ENCODE measurements at regions not wholly inside any gene's neighbourhood (a gene's known extent, or its start where the extent isn't known, plus 50 kb on each side); places are given as distances from the start of the nearest gene placed in this dataset.
"Not testable (repeated sequence)": the region's sequence is repeated elsewhere in the genome, so short reads cannot be mapped to it uniquely, and the experiment has no call there.

DNA sequence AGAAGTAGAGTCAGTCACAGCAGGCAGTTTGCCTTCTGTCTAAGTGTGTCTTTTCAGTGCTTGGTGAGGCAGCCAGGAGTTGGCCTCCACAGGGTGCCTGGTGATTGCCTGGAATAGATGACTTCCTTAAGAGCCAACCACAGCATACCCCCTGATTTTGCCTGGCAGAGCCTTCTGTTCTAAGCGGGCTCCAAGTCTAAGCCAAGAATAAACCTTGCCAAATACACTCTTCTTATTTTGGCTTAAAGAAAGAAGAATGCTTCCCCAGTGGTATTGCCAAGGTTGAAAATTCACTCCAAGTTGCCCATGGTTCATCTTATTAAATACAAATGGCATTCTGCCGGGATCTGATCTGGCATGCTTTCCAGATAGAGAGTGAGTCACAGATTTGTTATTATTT lies 1424.8 kb upstream of the EYS start:
- H3K9me3 ChIP-seq (ENCODE audit: control insufficient read depth, low read length) = no peaks in the 10 kb centered on the region
- H3K27ac ChIP-seq (ENCODE audit: low read depth, low read length, severe bottlenecking) = no peak overlapping the region
- no CpG with 5 or more reads among the region's 2 CpGs for WGBS, 2 experiments (ENCODE audit: insufficient coverage in 2 of 2)
- H3K4me3 ChIP-seq (ENCODE audit: extremely low read depth, insufficient read depth, low read length, poor library complexity, severe bottlenecking) = no peak overlapping the region
- no peaks in the 10 kb centered on the region for H3K4me1 ChIP-seq (ENCODE audit: control insufficient read depth, insufficient read depth, low read length, poor library complexity, severe bottlenecking)
- no peaks in the 10 kb centered on the region for H3K36me3 ChIP-seq (ENCODE audit: control insufficient read depth, insufficient read depth, low read length)

GRCh38 chr6:67129780-67130179 lies 1422.8 kb upstream of the EYS start:
- H3K9me3 ChIP-seq (ENCODE audit: control insufficient read depth, low read length) = no peaks in the 10 kb centered on the region
- H3K4me1 ChIP-seq (ENCODE audit: control insufficient read depth, insufficient read depth, low read length, poor library complexity, severe bottlenecking) = no peaks in the 10 kb centered on the region
- H3K27ac ChIP-seq (ENCODE audit: low read depth, low read length, severe bottlenecking) = no peak overlapping the region
- 86 to 100% methylated on average over 1 of the region's 4 CpGs for WGBS, 2 experiments (ENCODE audit: insufficient coverage in 2 of 2)
- no peak overlapping the region for H3K4me3 ChIP-seq (ENCODE audit: extremely low read depth, insufficient read depth, low read length, poor library complexity, severe bottlenecking)
- no peaks in the 10 kb centered on the region for H3K36me3 ChIP-seq (ENCODE audit: control insufficient read depth, insufficient read depth, low read length)

DNA sequence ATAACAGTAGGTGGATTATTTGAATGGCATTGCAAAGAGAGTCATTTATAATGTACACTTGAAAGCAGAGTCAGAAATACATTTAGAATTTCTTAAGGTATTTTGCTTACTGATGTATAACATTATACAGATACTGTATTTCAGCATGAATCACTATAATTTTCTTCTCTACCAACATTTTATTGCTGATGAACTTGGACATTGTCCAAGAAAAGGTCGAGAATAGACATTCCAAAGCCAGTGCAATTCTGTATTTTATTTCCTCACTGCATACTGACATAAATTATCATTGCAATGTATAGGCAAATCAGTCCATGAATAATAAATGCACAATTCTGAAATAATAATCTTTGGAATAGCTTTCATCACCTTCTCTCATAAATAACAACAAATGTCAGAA lies 1420.0 kb upstream of the EYS start:
- no CpG with 5 or more reads among the region's 1 CpG for WGBS, 2 experiments (ENCODE audit: insufficient coverage in 2 of 2)
- no peaks in the 10 kb centered on the region for H3K36me3 ChIP-seq (ENCODE audit: control insufficient read depth, insufficient read depth, low read length)
- no peak overlapping the region for H3K4me3 ChIP-seq (ENCODE audit: extremely low read depth, insufficient read depth, low read length, poor library complexity, severe bottlenecking)

GRCh38 chr6:67121115-67121514 lies 1414.1 kb upstream of the EYS start:
- Histone ChIP-seq H3K4me1 (ENCODE audit: control insufficient read depth, insufficient read depth, low read length, poor library complexity, severe bottlenecking) (no peaks in the 10 kb centered on the region), H3K4me3 (ENCODE audit: extremely low read depth, insufficient read depth, low read length, poor library complexity, severe bottlenecking) (no peak overlapping the region), H3K9me3 (ENCODE audit: control insufficient read depth, low read length) (no peaks in the 10 kb centered on the region), H3K27ac (ENCODE audit: low read depth, low read length, severe bottlenecking) (no peak overlapping the region), H3K36me3 (ENCODE audit: control insufficient read depth, insufficient read depth, low read length) (no peaks in the 10 kb centered on the region)
- WGBS, 2 experiments (ENCODE audit: insufficient coverage in 2 of 2) = no CpG with 5 or more reads among the region's 3 CpGs

More for the DNA sequence above, 1420.0 kb upstream of the EYS start:
- no peaks in the 10 kb centered on the region for H3K4me1 ChIP-seq (ENCODE audit: control insufficient read depth, insufficient read depth, low read length, poor library complexity, severe bottlenecking)
- no peaks in the 10 kb centered on the region for H3K9me3 ChIP-seq (ENCODE audit: control insufficient read depth, low read length)
- no peak overlapping the region for H3K27ac ChIP-seq (ENCODE audit: low read depth, low read length, severe bottlenecking)

DNA sequence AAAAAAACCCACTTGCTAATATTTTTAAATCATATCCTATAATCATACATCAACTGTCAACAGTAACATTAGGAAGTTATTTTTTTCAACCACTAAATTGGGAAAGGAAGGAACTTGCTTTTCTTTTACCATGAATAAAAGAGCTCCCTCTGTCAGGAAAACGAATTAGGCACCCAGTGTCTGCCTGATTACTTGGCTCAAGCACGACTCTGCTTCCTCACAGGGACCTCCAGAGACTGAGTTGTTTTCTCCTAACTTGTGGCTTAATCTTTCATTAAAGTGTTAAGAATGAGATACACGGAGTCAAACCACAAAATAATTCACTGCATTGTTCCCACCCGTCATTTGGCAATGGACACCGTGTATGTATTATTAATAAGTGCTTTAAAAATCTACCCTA lies 1405.1 kb upstream of the EYS start:
- Histone ChIP-seq H3K27ac (ENCODE audit: low read depth, low read length, severe bottlenecking) (no peak overlapping the region), H3K4me3 (ENCODE audit: extremely low read depth, insufficient read depth, low read length, poor library complexity, severe bottlenecking) (no peak overlapping the region), H3K9me3 (ENCODE audit: control insufficient read depth, low read length) (no peaks in the 10 kb centered on the region), H3K4me1 (ENCODE audit: control insufficient read depth, insufficient read depth, low read length, poor library complexity, severe bottlenecking) (no peaks in the 10 kb centered on the region), H3K36me3 (ENCODE audit: control insufficient read depth, insufficient read depth, low read length) (no peaks in the 10 kb centered on the region)
- WGBS, 2 experiments (ENCODE audit: insufficient coverage in 2 of 2) = 35 to 43% methylated on average over 2 of the region's 5 CpGs

DNA sequence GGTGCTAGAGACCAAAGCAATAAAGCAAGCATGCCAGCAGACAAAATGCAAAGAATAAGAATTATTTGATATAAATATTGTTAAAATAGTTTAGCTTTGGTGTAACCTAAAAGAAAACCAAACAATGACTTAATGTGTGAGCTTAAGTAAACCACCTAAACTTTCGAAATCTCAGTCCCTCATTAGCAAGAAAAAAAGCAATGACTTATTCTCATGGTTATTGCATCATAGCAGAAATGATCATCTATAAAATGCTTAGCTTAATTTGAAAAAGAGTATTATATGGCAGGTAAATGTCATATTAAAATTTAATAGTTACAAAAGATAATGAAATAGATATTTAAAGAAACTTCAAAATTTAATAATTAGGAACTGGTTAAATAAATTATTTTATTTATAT lies 1395.7 kb upstream of the EYS start:
- H3K4me1 ChIP-seq (ENCODE audit: control insufficient read depth, insufficient read depth, low read length, poor library complexity, severe bottlenecking) = no peaks in the 10 kb centered on the region
- no peak overlapping the region for H3K27ac ChIP-seq (ENCODE audit: low read depth, low read length, severe bottlenecking)
- no CpG with 5 or more reads among the region's 1 CpG for WGBS, 2 experiments (ENCODE audit: insufficient coverage in 2 of 2)
- H3K36me3 ChIP-seq (ENCODE audit: control insufficient read depth, insufficient read depth, low read length) = no peaks in the 10 kb centered on the region
- H3K9me3 ChIP-seq (ENCODE audit: control insufficient read depth, low read length) = no peaks in the 10 kb centered on the region
- H3K4me3 ChIP-seq (ENCODE audit: extremely low read depth, insufficient read depth, low read length, poor library complexity, severe bottlenecking) = no peak overlapping the region

GRCh38 chr6:67095618-67096226 lies 1388.7 kb upstream of the EYS start:
- not testable (repeated sequence) for H3K4me1 ChIP-seq (ENCODE audit: control insufficient read depth, insufficient read depth, low read length, poor library complexity, severe bottlenecking); H3K9me3 ChIP-seq (ENCODE audit: control insufficient read depth, low read length); H3K4me3 ChIP-seq (ENCODE audit: extremely low read depth, insufficient read depth, low read length, poor library complexity, severe bottlenecking); H3K27ac ChIP-seq (ENCODE audit: low read depth, low read length, severe bottlenecking); H3K36me3 ChIP-seq (ENCODE audit: control insufficient read depth, insufficient read depth, low read length)
- WGBS, 2 experiments (ENCODE audit: insufficient coverage in 2 of 2) = 92 to 96% methylated on average over 6 of the region's 11 CpGs

- Histone ChIP-seq H3K4me3 (ENCODE audit: extremely low read depth, insufficient read depth, low read length, poor library complexity, severe bottlenecking) (no peak overlapping the region), H3K27ac (ENCODE audit: low read depth, low read length, severe bottlenecking) (no peak overlapping the region), H3K36me3 (ENCODE audit: control insufficient read depth, insufficient read depth, low read length) (no peaks in the 10 kb centered on the region), H3K4me1 (ENCODE audit: control insufficient read depth, insufficient read depth, low read length, poor library complexity, severe bottlenecking) (no peaks in the 10 kb centered on the region), H3K9me3 (ENCODE audit: control insufficient read depth, low read length) (no peaks in the 10 kb centered on the region)
- WGBS, 2 experiments (ENCODE audit: insufficient coverage in 2 of 2) = 100% methylated on average over 1 of the region's 3 CpGs
Measured at GRCh38 chr6:67094431-67094946, 1387.5 kb upstream of the EYS start.

DNA sequence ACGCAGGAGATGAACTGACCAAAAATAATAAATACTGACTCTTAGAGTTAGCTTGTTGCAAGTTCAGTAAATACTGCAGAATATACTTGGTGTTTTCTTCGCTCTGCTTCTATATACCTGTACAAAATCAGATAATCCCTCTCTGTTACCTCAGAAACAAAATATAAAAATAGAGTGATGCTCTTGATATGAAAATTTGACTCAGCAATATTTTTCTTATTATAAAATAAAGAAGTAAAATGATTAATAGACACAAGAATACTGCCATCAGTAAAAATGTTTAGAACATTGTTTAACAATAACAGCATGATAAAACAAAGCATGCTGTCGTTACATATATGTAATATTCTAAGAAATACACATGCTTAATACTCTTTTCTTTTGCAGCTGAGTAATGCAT lies 1366.9 kb upstream of the EYS start:
- H3K27ac ChIP-seq (ENCODE audit: low read depth, low read length, severe bottlenecking) = no peak overlapping the region
- no peak overlapping the region for H3K4me3 ChIP-seq (ENCODE audit: extremely low read depth, insufficient read depth, low read length, poor library complexity, severe bottlenecking)
- H3K9me3 ChIP-seq (ENCODE audit: control insufficient read depth, low read length) = no peaks in the 10 kb centered on the region
- H3K4me1 ChIP-seq (ENCODE audit: control insufficient read depth, insufficient read depth, low read length, poor library complexity, severe bottlenecking) = no peaks in the 10 kb centered on the region
- no peaks in the 10 kb centered on the region for H3K36me3 ChIP-seq (ENCODE audit: control insufficient read depth, insufficient read depth, low read length)
- WGBS, 2 experiments (ENCODE audit: insufficient coverage in 2 of 2) = no CpG with 5 or more reads among the region's 3 CpGs

DNA sequence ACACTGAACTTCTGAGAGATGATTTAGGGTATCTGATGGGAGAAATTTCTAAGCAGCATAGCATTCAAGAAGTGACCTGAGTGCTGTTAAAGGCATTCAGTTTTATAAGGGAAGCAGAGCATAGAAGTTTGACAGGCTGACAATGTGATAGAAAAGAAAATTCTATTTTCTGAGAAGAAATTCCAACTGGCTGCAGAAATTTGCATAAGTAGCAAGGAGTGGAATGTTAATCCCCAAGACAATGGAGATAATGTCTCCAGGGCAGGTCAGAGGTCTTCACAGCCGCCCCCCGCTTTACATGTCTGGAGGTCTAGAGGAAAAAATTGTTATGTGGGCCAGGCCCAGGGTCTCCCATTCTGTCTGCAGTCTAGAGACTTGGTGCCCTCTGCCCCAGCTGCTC lies 1361.8 kb upstream of the EYS start:
- Histone ChIP-seq H3K4me1 (ENCODE audit: control insufficient read depth, insufficient read depth, low read length, poor library complexity, severe bottlenecking) (no peaks in the 10 kb centered on the region), H3K9me3 (ENCODE audit: control insufficient read depth, low read length) (no peaks in the 10 kb centered on the region), H3K36me3 (ENCODE audit: control insufficient read depth, insufficient read depth, low read length) (no peaks in the 10 kb centered on the region), H3K27ac (ENCODE audit: low read depth, low read length, severe bottlenecking) (no peak overlapping the region), H3K4me3 (ENCODE audit: extremely low read depth, insufficient read depth, low read length, poor library complexity, severe bottlenecking) (no peak overlapping the region)
- 94% methylated on average over 2 of the region's 2 CpGs; no CpG with 5 or more reads in 1 of the 2 experiments for WGBS, 2 experiments (ENCODE audit: insufficient coverage in 2 of 2)

DNA sequence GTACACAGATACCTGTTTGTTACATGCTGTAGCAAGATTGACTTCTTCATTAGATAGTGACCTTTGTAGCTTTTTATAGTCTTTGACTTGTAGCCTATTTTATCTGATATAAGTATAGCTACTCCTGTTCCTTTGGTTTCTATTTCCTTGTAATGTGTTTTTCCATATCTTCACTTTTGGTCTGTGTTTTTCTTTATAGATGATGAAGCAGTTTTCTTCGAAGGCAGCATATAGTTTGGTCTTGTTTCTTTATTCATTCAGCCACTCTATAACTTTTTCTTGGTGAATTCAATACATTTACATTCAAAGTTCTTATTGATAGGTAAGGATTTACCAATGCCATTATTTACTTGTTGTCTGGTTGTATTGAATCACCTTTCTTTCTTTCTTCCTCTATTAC lies 1357.3 kb upstream of the EYS start:
- no peaks in the 10 kb centered on the region for H3K4me1 ChIP-seq (ENCODE audit: control insufficient read depth, insufficient read depth, low read length, poor library complexity, severe bottlenecking)
- no peaks in the 10 kb centered on the region for H3K9me3 ChIP-seq (ENCODE audit: control insufficient read depth, low read length)
- no peaks in the 10 kb centered on the region for H3K36me3 ChIP-seq (ENCODE audit: control insufficient read depth, insufficient read depth, low read length)
- H3K4me3 ChIP-seq (ENCODE audit: extremely low read depth, insufficient read depth, low read length, poor library complexity, severe bottlenecking) = no peak overlapping the region
- no CpG with 5 or more reads among the region's 1 CpG for WGBS, 2 experiments (ENCODE audit: insufficient coverage in 2 of 2)
- H3K27ac ChIP-seq (ENCODE audit: low read depth, low read length, severe bottlenecking) = no peak overlapping the region
